GM23338 (cell line): ENCODE measurements at regions not wholly inside any gene's neighbourhood (a gene's known extent, or its start where the extent isn't known, plus 50 kb on each side); places are given as distances from the start of the nearest gene placed in this dataset.

Experiments
- ATAC-seq: fragments of 200-7000 bp; cut with Tn5 transposase; 3 replicates; pipeline ENCODE4 v1.9.1; 2020
- DNase-seq: peaks from one replicate; pipeline ENCODE4 v3.0.0-alpha.2; 2015; ENCODE audit warnings: low spot score
- H2AFZ ChIP-seq: fragments of 200-600 bp; sonication (generic); 2 replicates; pipeline ENCODE4 v1.8.0; 2016; ENCODE audit warnings: antibody characterized with exemption, mild to moderate bottlenecking, moderate library complexity
- H3F3A ChIP-seq: fragments of 200-600 bp; sonication (generic); replicated peaks from 2 replicates; pipeline ENCODE4 v1.8.0; 2017; ENCODE audit warnings: antibody characterized with exemption, mixed run types, low read depth
- H3K27ac ChIP-seq: fragments of 200-600 bp; sonication (generic); 2 replicates; pipeline ENCODE4 v1.6.1; 2016; ENCODE audit warnings: low read depth
- H3K27me3 ChIP-seq: fragments of 200-600 bp; sonication (generic); 2 replicates; pipeline ENCODE4 v1.8.0; 2016; ENCODE audit warnings: mild to moderate bottlenecking, mixed run types, moderate library complexity; ENCODE audit not compliant: insufficient read depth
- H3K36me3 ChIP-seq: fragments of 200-600 bp; sonication (generic); 2 replicates; pipeline ENCODE4 v1.8.0; 2016; ENCODE audit warnings: mild to moderate bottlenecking; ENCODE audit not compliant: insufficient read depth
- H3K4me1 ChIP-seq: fragments of 200-600 bp; sonication (generic); 2 replicates; pipeline ENCODE4 v1.8.0; 2016; ENCODE audit warnings: mild to moderate bottlenecking, moderate library complexity; ENCODE audit not compliant: insufficient read depth
- H3K4me2 ChIP-seq: fragments of 200-600 bp; sonication (generic); 2 replicates; pipeline ENCODE4 v1.7.1; 2017; ENCODE audit warnings: mixed run types
- H3K4me3 ChIP-seq: fragments of 200-600 bp; sonication (generic); 2 replicates; pipeline ENCODE4 v1.6.1; 2016; ENCODE audit warnings: mixed run types
- H3K79me2 ChIP-seq: fragments of 200-600 bp; sonication (generic); replicated peaks from 2 replicates; pipeline ENCODE4 v1.8.0; 2017; ENCODE audit warnings: mild to moderate bottlenecking; ENCODE audit not compliant: insufficient read depth
- H3K9me2 ChIP-seq: fragments of 200-600 bp; sonication (generic); 2 replicates; pipeline ENCODE4 v1.8.0; 2017; ENCODE audit not compliant: insufficient read depth
- H4K20me1 ChIP-seq: fragments of 200-600 bp; sonication (generic); replicated peaks from 2 replicates; pipeline ENCODE4 v1.8.0; 2017; ENCODE audit warnings: mild to moderate bottlenecking; ENCODE audit not compliant: insufficient read depth
- H3K27ac Mint-ChIP-seq: 2 replicates; pipeline ENCODE4 v1.8.0; 2020; ENCODE audit warnings: inconsistent platforms, mild to moderate bottlenecking, moderate library complexity, mixed read lengths
- H3K27me3 Mint-ChIP-seq: 3 replicates; pipeline ENCODE4 v1.8.0; 2022; ENCODE audit warnings: low read depth, mild to moderate bottlenecking, moderate library complexity, mixed read lengths, inconsistent platforms; ENCODE audit not compliant: insufficient read depth, poor library complexity
- H3K36me3 Mint-ChIP-seq: 3 replicates; pipeline ENCODE4 v1.8.0; 2021; ENCODE audit warnings: low read depth, mild to moderate bottlenecking, inconsistent platforms, moderate library complexity, mixed read lengths
- H3K4me1 Mint-ChIP-seq: 3 replicates; pipeline ENCODE4 v1.8.0; 2020; ENCODE audit warnings: mild to moderate bottlenecking, inconsistent platforms, mixed read lengths
- H3K4me3 Mint-ChIP-seq: 3 replicates; pipeline ENCODE4 v1.8.0; 2021; ENCODE audit warnings: moderate library complexity, mild to moderate bottlenecking, inconsistent platforms, mixed read lengths
- H3K9me3 Mint-ChIP-seq: 3 replicates; pipeline ENCODE4 v1.8.0; 2020; ENCODE audit warnings: moderate library complexity, mild to moderate bottlenecking, inconsistent platforms, mixed read lengths
- EZH2phosphoT487 ChIP-seq: fragments of 200-600 bp; sonication (generic); IDR thresholded peaks from one replicate; pipeline ENCODE4 v1.8.1; 2018; ENCODE audit warnings: antibody characterized with exemption; ENCODE audit not compliant: unreplicated experiment
- JUNB ChIP-seq: IDR thresholded peaks from one replicate; pipeline ENCODE4 v1.6.1; 2016; ENCODE audit warnings: antibody characterized with exemption; ENCODE audit not compliant: unreplicated experiment
- NANOG ChIP-seq: IDR thresholded peaks from 2 replicates; pipeline ENCODE4 v1.6.1; 2016; ENCODE audit warnings: antibody characterized with exemption, borderline replicate concordance
- TF ChIP-seq, protein P1 (sequence below): IDR thresholded peaks from one replicate; pipeline ENCODE4 v1.6.1; 2018; ENCODE audit warnings: antibody characterized with exemption; ENCODE audit not compliant: unreplicated experiment
- TF ChIP-seq, protein P2 (sequence below): fragments of 250-450 bp; sonication (Bioruptor Pico); IDR thresholded peaks from 2 replicates; pipeline ENCODE4 v1.5.0; 2020; ENCODE audit warnings: mild to moderate bottlenecking, moderate library complexity
- TF ChIP-seq, protein P3 (sequence below): IDR thresholded peaks from 2 replicates; pipeline ENCODE4 v1.6.1; 2016; ENCODE audit warnings: antibody characterized with exemption

DNA sequence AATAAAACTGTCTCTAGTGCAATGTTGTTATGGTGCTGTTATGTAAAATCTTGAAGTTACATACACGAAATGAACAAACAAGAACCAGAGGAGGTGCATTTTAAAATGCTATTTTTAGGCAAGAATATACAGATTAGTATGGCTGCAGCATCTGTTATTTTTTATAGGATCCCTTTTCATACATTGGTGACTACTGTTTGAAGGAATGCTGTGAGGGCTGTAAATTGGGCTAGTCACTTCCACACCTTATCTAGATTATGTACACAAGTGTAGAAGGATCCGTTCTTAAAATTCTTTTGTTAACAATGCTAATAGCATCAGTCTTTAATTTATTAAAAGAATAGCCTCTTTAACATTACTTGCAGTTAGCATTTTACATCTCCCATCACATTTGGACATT, 284.3 kb upstream of the MDGA2 start (continued):
- TF ChIP-seq, protein P1, sequence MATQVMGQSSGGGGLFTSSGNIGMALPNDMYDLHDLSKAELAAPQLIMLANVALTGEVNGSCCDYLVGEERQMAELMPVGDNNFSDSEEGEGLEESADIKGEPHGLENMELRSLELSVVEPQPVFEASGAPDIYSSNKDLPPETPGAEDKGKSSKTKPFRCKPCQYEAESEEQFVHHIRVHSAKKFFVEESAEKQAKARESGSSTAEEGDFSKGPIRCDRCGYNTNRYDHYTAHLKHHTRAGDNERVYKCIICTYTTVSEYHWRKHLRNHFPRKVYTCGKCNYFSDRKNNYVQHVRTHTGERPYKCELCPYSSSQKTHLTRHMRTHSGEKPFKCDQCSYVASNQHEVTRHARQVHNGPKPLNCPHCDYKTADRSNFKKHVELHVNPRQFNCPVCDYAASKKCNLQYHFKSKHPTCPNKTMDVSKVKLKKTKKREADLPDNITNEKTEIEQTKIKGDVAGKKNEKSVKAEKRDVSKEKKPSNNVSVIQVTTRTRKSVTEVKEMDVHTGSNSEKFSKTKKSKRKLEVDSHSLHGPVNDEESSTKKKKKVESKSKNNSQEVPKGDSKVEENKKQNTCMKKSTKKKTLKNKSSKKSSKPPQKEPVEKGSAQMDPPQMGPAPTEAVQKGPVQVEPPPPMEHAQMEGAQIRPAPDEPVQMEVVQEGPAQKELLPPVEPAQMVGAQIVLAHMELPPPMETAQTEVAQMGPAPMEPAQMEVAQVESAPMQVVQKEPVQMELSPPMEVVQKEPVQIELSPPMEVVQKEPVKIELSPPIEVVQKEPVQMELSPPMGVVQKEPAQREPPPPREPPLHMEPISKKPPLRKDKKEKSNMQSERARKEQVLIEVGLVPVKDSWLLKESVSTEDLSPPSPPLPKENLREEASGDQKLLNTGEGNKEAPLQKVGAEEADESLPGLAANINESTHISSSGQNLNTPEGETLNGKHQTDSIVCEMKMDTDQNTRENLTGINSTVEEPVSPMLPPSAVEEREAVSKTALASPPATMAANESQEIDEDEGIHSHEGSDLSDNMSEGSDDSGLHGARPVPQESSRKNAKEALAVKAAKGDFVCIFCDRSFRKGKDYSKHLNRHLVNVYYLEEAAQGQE = no peak
- TF ChIP-seq, protein P2, sequence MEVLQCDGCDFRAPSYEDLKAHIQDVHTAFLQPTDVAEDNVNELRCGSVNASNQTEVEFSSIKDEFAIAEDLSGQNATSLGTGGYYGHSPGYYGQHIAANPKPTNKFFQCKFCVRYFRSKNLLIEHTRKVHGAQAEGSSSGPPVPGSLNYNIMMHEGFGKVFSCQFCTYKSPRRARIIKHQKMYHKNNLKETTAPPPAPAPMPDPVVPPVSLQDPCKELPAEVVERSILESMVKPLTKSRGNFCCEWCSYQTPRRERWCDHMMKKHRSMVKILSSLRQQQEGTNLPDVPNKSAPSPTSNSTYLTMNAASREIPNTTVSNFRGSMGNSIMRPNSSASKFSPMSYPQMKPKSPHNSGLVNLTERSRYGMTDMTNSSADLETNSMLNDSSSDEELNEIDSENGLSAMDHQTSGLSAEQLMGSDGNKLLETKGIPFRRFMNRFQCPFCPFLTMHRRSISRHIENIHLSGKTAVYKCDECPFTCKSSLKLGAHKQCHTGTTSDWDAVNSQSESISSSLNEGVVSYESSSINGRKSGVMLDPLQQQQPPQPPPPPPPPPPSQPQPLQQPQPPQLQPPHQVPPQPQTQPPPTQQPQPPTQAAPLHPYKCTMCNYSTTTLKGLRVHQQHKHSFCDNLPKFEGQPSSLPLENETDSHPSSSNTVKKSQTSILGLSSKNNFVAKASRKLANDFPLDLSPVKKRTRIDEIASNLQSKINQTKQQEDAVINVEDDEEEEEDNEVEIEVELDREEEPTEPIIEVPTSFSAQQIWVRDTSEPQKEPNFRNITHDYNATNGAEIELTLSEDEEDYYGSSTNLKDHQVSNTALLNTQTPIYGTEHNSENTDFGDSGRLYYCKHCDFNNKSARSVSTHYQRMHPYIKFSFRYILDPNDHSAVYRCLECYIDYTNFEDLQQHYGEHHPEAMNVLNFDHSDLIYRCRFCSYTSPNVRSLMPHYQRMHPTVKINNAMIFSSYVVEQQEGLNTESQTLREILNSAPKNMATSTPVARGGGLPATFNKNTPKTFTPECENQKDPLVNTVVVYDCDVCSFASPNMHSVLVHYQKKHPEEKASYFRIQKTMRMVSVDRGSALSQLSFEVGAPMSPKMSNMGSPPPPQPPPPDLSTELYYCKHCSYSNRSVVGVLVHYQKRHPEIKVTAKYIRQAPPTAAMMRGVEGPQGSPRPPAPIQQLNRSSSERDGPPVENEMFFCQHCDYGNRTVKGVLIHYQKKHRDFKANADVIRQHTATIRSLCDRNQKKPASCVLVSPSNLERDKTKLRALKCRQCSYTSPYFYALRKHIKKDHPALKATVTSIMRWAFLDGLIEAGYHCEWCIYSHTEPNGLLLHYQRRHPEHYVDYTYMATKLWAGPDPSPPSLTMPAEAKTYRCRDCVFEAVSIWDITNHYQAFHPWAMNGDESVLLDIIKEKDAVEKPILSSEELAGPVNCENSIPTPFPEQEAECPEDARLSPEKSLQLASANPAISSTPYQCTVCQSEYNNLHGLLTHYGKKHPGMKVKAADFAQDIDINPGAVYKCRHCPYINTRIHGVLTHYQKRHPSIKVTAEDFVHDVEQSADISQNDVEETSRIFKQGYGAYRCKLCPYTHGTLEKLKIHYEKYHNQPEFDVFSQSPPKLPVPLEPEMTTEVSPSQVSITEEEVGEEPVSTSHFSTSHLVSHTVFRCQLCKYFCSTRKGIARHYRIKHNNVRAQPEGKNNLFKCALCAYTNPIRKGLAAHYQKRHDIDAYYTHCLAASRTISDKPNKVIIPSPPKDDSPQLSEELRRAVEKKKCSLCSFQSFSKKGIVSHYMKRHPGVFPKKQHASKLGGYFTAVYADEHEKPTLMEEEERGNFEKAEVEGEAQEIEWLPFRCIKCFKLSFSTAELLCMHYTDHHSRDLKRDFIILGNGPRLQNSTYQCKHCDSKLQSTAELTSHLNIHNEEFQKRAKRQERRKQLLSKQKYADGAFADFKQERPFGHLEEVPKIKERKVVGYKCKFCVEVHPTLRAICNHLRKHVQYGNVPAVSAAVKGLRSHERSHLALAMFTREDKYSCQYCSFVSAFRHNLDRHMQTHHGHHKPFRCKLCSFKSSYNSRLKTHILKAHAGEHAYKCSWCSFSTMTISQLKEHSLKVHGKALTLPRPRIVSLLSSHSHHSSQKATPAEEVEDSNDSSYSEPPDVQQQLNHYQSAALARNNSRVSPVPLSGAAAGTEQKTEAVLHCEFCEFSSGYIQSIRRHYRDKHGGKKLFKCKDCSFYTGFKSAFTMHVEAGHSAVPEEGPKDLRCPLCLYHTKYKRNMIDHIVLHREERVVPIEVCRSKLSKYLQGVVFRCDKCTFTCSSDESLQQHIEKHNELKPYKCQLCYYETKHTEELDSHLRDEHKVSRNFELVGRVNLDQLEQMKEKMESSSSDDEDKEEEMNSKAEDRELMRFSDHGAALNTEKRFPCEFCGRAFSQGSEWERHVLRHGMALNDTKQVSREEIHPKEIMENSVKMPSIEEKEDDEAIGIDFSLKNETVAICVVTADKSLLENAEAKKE = no peak
- TF ChIP-seq EZH2phosphoT487 = no peak

DNA sequence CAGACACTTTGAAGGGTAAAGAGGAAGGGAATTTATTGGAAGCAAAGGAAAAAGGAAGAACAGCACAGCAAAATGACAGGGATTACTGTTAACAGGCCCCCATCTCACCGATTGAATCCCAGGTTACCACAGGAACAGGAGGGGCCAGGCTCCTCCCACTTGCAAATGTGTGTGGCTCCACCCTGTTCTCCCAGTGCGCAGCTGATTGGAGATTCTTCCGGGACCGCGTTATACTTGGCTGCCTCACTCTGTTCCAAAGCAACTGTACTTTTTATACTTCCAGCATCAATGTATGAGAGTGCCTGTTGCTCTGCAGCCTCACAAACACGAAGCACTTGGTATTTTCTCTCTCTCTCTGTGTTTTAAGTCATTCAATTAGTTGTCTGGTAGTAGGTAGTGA, 273.6 kb upstream of the MDGA2 start:
- Histone ChIP-seq H3K4me2 (no peak overlapping the region), H3K9me2 (no peaks in the 10 kb centered on the region), H3K36me3 (no peaks in the 10 kb centered on the region), H4K20me1 (no peaks in the 10 kb centered on the region), H3K4me3 (no peak overlapping the region), H2AFZ (peak overlapping the region; percentile 44; the same call in 1 of the 2 replicates), H3K27ac (no peak overlapping the region), H3K27me3 (no peaks in the 10 kb centered on the region), H3K79me2 (no peaks in the 10 kb centered on the region), H3F3A (no peaks in the 10 kb centered on the region), H3K4me1 (no peaks in the 10 kb centered on the region)
- DNase-seq = peak; percentile 60
- H3K4me3 Mint-ChIP-seq = no peak overlapping the region
- no peaks in the 10 kb centered on the region for H3K27me3 Mint-ChIP-seq
- H3K27ac Mint-ChIP-seq = no peak overlapping the region
- no peaks in the 10 kb centered on the region for H3K9me3 Mint-ChIP-seq
- peak; percentile 89 for ATAC-seq
- H3K36me3 Mint-ChIP-seq = no peaks in the 10 kb centered on the region
- no peaks in the 10 kb centered on the region for H3K4me1 Mint-ChIP-seq
- TF ChIP-seq EZH2phosphoT487 (no peak), JUNB (no peak), NANOG (no peak)
- TF ChIP-seq, protein P3, sequence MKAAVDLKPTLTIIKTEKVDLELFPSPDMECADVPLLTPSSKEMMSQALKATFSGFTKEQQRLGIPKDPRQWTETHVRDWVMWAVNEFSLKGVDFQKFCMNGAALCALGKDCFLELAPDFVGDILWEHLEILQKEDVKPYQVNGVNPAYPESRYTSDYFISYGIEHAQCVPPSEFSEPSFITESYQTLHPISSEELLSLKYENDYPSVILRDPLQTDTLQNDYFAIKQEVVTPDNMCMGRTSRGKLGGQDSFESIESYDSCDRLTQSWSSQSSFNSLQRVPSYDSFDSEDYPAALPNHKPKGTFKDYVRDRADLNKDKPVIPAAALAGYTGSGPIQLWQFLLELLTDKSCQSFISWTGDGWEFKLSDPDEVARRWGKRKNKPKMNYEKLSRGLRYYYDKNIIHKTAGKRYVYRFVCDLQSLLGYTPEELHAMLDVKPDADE = no peak
